ENCODE measurements at regions not wholly inside any gene's neighbourhood (a gene's known extent, or its start where the extent isn't known, plus 50 kb on each side); places are given as distances from the start of the nearest gene placed in this dataset.

DNA sequence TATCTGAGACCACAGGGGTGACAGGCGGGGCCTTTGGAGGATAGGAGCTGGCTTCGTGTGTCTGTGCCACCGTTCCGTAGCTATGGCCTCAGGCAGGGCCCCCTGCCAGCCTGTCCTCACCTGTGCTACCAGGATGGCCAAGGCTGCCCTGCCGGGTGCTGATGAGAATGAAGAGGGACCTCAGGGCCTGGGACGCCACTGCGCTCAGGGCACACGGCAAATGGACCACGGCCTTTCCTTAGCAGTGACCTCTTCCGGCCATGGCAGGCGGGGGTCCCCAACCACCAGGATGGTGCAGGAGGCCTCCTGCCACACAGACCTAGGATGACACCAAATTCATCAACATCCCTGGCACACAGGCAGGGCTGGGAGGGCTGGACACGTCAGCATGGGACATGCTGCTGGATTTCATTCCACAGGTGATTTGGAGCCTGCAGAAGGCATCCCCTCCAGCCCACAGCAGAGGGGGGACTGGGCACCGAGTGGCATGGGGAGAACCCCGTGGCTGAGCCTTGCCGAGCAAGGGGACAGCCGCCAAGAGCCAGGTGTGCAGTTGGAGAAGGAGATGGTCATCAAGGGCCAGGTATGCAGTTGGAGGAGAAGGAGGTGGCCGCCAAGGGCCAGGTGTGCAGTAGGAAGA, 1321.0 kb downstream of the BRD1 start:
- TF ChIP-seq, protein P1, sequence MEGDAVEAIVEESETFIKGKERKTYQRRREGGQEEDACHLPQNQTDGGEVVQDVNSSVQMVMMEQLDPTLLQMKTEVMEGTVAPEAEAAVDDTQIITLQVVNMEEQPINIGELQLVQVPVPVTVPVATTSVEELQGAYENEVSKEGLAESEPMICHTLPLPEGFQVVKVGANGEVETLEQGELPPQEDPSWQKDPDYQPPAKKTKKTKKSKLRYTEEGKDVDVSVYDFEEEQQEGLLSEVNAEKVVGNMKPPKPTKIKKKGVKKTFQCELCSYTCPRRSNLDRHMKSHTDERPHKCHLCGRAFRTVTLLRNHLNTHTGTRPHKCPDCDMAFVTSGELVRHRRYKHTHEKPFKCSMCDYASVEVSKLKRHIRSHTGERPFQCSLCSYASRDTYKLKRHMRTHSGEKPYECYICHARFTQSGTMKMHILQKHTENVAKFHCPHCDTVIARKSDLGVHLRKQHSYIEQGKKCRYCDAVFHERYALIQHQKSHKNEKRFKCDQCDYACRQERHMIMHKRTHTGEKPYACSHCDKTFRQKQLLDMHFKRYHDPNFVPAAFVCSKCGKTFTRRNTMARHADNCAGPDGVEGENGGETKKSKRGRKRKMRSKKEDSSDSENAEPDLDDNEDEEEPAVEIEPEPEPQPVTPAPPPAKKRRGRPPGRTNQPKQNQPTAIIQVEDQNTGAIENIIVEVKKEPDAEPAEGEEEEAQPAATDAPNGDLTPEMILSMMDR (IDR thresholded peaks at IDR 0.05), result no peak
- TF ChIP-seq POLR2A (IDR thresholded peaks at IDR 0.05), result no peak

All from heart left ventricle (tissue), 13 donors.